SJCRH30 (cell line): ENCODE measurements at regions not wholly inside any gene's neighbourhood (a gene's known extent, or its start where the extent isn't known, plus 50 kb on each side); places are given as distances from the start of the nearest gene placed in this dataset.

Experiments used
- DNase-seq, 2 experiments: peaks; one replicate each; pipeline ENCODE4 v3.0.0-alpha.2; 2015 to 2020
- H3K27ac ChIP-seq: fragments of 250-450 bp; sonication (Bioruptor Pico); 2 replicates; pipeline ENCODE4 v1.5.1; 2020; ENCODE audit warnings: mild to moderate bottlenecking, moderate library complexity
- H3K27me3 ChIP-seq: fragments of 250-450 bp; sonication (Bioruptor Pico); 2 replicates; pipeline ENCODE4 v1.5.1; 2020; ENCODE audit warnings: mild to moderate bottlenecking, moderate library complexity
- H3K36me3 ChIP-seq: fragments of 250-450 bp; sonication (Bioruptor Pico); 2 replicates; pipeline ENCODE4 v1.5.1; 2020; ENCODE audit warnings: mild to moderate bottlenecking, moderate library complexity
- H3K4me1 ChIP-seq: fragments of 250-450 bp; sonication (Bioruptor Pico); 2 replicates; pipeline ENCODE4 v1.5.1; 2020; ENCODE audit warnings: mild to moderate bottlenecking, moderate library complexity
- H3K4me3 ChIP-seq: fragments of 250-450 bp; sonication (Bioruptor Pico); 2 replicates; pipeline ENCODE4 v1.5.1; 2020; ENCODE audit warnings: mild to moderate bottlenecking, moderate library complexity
- H3K9me3 ChIP-seq: fragments of 250-450 bp; sonication (Bioruptor Pico); replicated peaks from 2 replicates; pipeline ENCODE4 v1.5.1; 2020; ENCODE audit warnings: mild to moderate bottlenecking, moderate library complexity

- Histone ChIP-seq H3K4me1 (no peaks in the 10 kb centered on the region), H3K36me3 (no peaks in the 10 kb centered on the region), H3K27me3 (no peaks in the 10 kb centered on the region; the same call in 1 of the 2 replicates), H3K9me3 (no peaks in the 10 kb centered on the region), H3K4me3 (no peak overlapping the region), H3K27ac (no peak overlapping the region)
- DNase-seq: no peak
Measured at GRCh38 chr12:97342130-97342529, 120.5 kb upstream of the RMST start.

- DNase-seq: no peak
- Histone ChIP-seq H3K27me3 (no peaks in the 10 kb centered on the region), H3K27ac (no peak overlapping the region), H3K9me3 (no peaks in the 10 kb centered on the region), H3K36me3 (no peaks in the 10 kb centered on the region), H3K4me1 (no peaks in the 10 kb centered on the region), H3K4me3 (no peak overlapping the region)
Measured at GRCh38 chr12:97347956-97348355, 114.6 kb upstream of the RMST start.

GRCh38 chr12:97358361-97358760, 104.2 kb upstream of the RMST start:
- no peak overlapping the region for H3K4me3 ChIP-seq
- no peaks in the 10 kb centered on the region for H3K27me3 ChIP-seq
- no peaks in the 10 kb centered on the region for H3K36me3 ChIP-seq
- H3K27ac ChIP-seq: no peak overlapping the region
- H3K4me1 ChIP-seq: no peaks in the 10 kb centered on the region
- DNase-seq: no peak
- no peaks in the 10 kb centered on the region for H3K9me3 ChIP-seq

GRCh38 chr12:97359021-97359690, 103.4 kb upstream of the RMST start:
- Histone ChIP-seq H3K4me3 (no peak overlapping the region), H3K27ac (no peak overlapping the region), H3K27me3 (no peaks in the 10 kb centered on the region), H3K36me3 (no peaks in the 10 kb centered on the region), H3K9me3 (no peaks in the 10 kb centered on the region), H3K4me1 (no peaks in the 10 kb centered on the region)
- DNase-seq: no peak

GRCh38 chr12:97363693-97364092, 98.9 kb upstream of the RMST start:
- H3K27me3 ChIP-seq: no peaks in the 10 kb centered on the region
- H3K27ac ChIP-seq: no peak overlapping the region
- no peaks in the 10 kb centered on the region for H3K36me3 ChIP-seq
- H3K4me1 ChIP-seq: no peaks in the 10 kb centered on the region
- DNase-seq: no peak
- H3K9me3 ChIP-seq: no peaks in the 10 kb centered on the region
- no peak overlapping the region for H3K4me3 ChIP-seq

GRCh38 chr12:97368462-97369163, 94.0 kb upstream of the RMST start:
- Histone ChIP-seq H3K36me3 (no peaks in the 10 kb centered on the region), H3K27me3 (no peaks in the 10 kb centered on the region), H3K27ac (no peak overlapping the region), H3K9me3 (no peaks in the 10 kb centered on the region), H3K4me1 (no peaks in the 10 kb centered on the region), H3K4me3 (no peak overlapping the region)
- peak in 1 of 2 experiments; percentile 4 for DNase-seq

GRCh38 chr12:97375310-97375709, 87.3 kb upstream of the RMST start:
- H3K36me3 ChIP-seq: no peaks in the 10 kb centered on the region
- H3K4me3 ChIP-seq: no peak overlapping the region
- no peak for DNase-seq

GRCh38 chr12:97380440-97380839, 82.2 kb upstream of the RMST start:
- no peak for DNase-seq
- Histone ChIP-seq H3K4me1 (no peaks in the 10 kb centered on the region), H3K9me3 (no peaks in the 10 kb centered on the region), H3K4me3 (no peak overlapping the region), H3K27ac (no peak overlapping the region), H3K36me3 (no peaks in the 10 kb centered on the region), H3K27me3 (no peaks in the 10 kb centered on the region)

More at GRCh38 chr12:97375310-97375709, 87.3 kb upstream of the RMST start:
- H3K9me3 ChIP-seq: no peaks in the 10 kb centered on the region
- no peak overlapping the region for H3K27ac ChIP-seq
- H3K4me1 ChIP-seq: no peaks in the 10 kb centered on the region
- H3K27me3 ChIP-seq: no peaks in the 10 kb centered on the region

- Histone ChIP-seq H3K4me3 (no peak overlapping the region), H3K27me3 (no peaks in the 10 kb centered on the region), H3K27ac (no peak overlapping the region), H3K9me3 (no peaks in the 10 kb centered on the region), H3K4me1 (no peaks in the 10 kb centered on the region), H3K36me3 (no peaks in the 10 kb centered on the region)
- no peak for DNase-seq
Measured at GRCh38 chr12:97385121-97385520, 77.5 kb upstream of the RMST start.

GRCh38 chr12:97386133-97386581, 76.4 kb upstream of the RMST start:
- Histone ChIP-seq H3K4me3 (no peak overlapping the region), H3K36me3 (no peaks in the 10 kb centered on the region), H3K9me3 (no peaks in the 10 kb centered on the region), H3K27me3 (no peaks in the 10 kb centered on the region), H3K27ac (no peak overlapping the region), H3K4me1 (no peaks in the 10 kb centered on the region)
- DNase-seq: peak; percentile 13 to 14

- H3K4me3 ChIP-seq: no peak overlapping the region
- H3K27ac ChIP-seq: no peak overlapping the region
- no peaks in the 10 kb centered on the region for H3K36me3 ChIP-seq
- no peaks in the 10 kb centered on the region for H3K4me1 ChIP-seq
- no peaks in the 10 kb centered on the region for H3K9me3 ChIP-seq
- no peak for DNase-seq
- H3K27me3 ChIP-seq: no peaks in the 10 kb centered on the region
Measured at GRCh38 chr12:97387844-97388243, 74.8 kb upstream of the RMST start.

GRCh38 chr12:97394657-97395056, 67.9 kb upstream of the RMST start:
- Histone ChIP-seq H3K27me3 (no peaks in the 10 kb centered on the region), H3K9me3 (no peaks in the 10 kb centered on the region), H3K4me3 (no peak overlapping the region), H3K27ac (no peak overlapping the region), H3K36me3 (no peaks in the 10 kb centered on the region), H3K4me1 (no peaks in the 10 kb centered on the region)
- DNase-seq: no peak

GRCh38 chr12:97397008-97397407, 65.6 kb upstream of the RMST start:
- Histone ChIP-seq H3K4me3 (no peak overlapping the region), H3K4me1 (no peaks in the 10 kb centered on the region), H3K36me3 (no peaks in the 10 kb centered on the region), H3K27me3 (no peaks in the 10 kb centered on the region), H3K9me3 (no peaks in the 10 kb centered on the region), H3K27ac (no peak overlapping the region)
- DNase-seq: peak in 1 of 2 experiments; percentile 8

GRCh38 chr12:97398704-97399103, 63.9 kb upstream of the RMST start:
- Histone ChIP-seq H3K36me3 (no peaks in the 10 kb centered on the region), H3K27ac (no peak overlapping the region), H3K9me3 (no peaks in the 10 kb centered on the region), H3K27me3 (no peaks in the 10 kb centered on the region), H3K4me3 (no peak overlapping the region), H3K4me1 (no peaks in the 10 kb centered on the region)
- no peak for DNase-seq

- no peaks in the 10 kb centered on the region for H3K9me3 ChIP-seq
- no peaks in the 10 kb centered on the region for H3K4me1 ChIP-seq
- DNase-seq: no peak
- H3K27ac ChIP-seq: no peak overlapping the region
- H3K4me3 ChIP-seq: no peak overlapping the region
- no peaks in the 10 kb centered on the region for H3K27me3 ChIP-seq
- H3K36me3 ChIP-seq: no peaks in the 10 kb centered on the region
Measured at GRCh38 chr12:97404093-97404492, 58.5 kb upstream of the RMST start.

GRCh38 chr12:97404543-97404942, 58.1 kb upstream of the RMST start:
- Histone ChIP-seq H3K27ac (no peak overlapping the region), H3K4me3 (no peak overlapping the region), H3K36me3 (no peaks in the 10 kb centered on the region), H3K4me1 (no peaks in the 10 kb centered on the region), H3K27me3 (no peaks in the 10 kb centered on the region), H3K9me3 (no peaks in the 10 kb centered on the region)
- peak; percentile 31 to 58 for DNase-seq
